Heart left ventricle (tissue), 16 donors: ENCODE measurements at regions not wholly inside any gene's neighbourhood (a gene's known extent, or its start where the extent isn't known, plus 50 kb on each side); places are given as distances from the start of the nearest gene placed in this dataset.

Source experiments
- ATAC-seq, 4 donors: fragments of 200-7000 bp; cut with Tn5 transposase; one replicate each; pipeline ENCODE4 v1.9.1; 2020 to 2022; ENCODE audit warnings: moderate library complexity in 4 of 4, mild to moderate bottlenecking in 3 of 4, moderate number of reproducible peaks in 1 of 4
- DNase-seq, 5 donors: peaks; one replicate each; pipeline ENCODE4 v3.0.0-alpha.2; 2020
- H3K27ac ChIP-seq, 12 donors: fragments of 200-600 bp; sonication (generic) in 4 of 12; one replicate each; pipeline versions ENCODE4 v1.5.0 to v1.8.0; 2016 to 2022; ENCODE audit warnings: mild to moderate bottlenecking in 2 of 12
- H3K27me3 ChIP-seq, 9 donors: fragments of 200-600 bp; sonication (generic) in 2 of 9; one replicate each; pipeline versions ENCODE4 v1.5.1 to v1.8.0; 2016 to 2022; ENCODE audit warnings: mild to moderate bottlenecking in 3 of 9
- H3K36me3 ChIP-seq, 9 donors: fragments of 200-600 bp; sonication (generic) in 2 of 9; one replicate each; pipeline versions ENCODE4 v1.5.0 to v1.8.0; 2018 to 2022; ENCODE audit warnings: mild to moderate bottlenecking in 2 of 9
- H3K4me1 ChIP-seq, 12 donors: fragments of 200-600 bp; sonication (generic) in 4 of 12; one replicate each; pipeline versions ENCODE4 v1.5.0 to v1.8.0; 2016 to 2022; ENCODE audit warnings: mild to moderate bottlenecking in 3 of 12
- H3K4me3 ChIP-seq, 12 donors: fragments of 200-600 bp; sonication (generic) in 4 of 12; one replicate each; pipeline versions ENCODE4 v1.5.0 to v1.8.0; 2017 to 2022; ENCODE audit warnings: mild to moderate bottlenecking in 9 of 12, moderate library complexity in 4 of 12
- H3K9me3 ChIP-seq, 12 donors: fragments of 200-600 bp; sonication (generic) in 4 of 12; one replicate each; pipeline versions ENCODE4 v1.5.0 to v1.8.0; 2016 to 2022; ENCODE audit warnings: mild to moderate bottlenecking in 1 of 12
- CTCF ChIP-seq, 12 donors: fragments of 200-600 bp; sonication (generic) in 4 of 12; IDR thresholded peaks; one replicate each; pipeline versions ENCODE4 v1.5.0 to v1.8.0; 2018 to 2022; ENCODE audit warnings: antibody characterized with exemption in 12 of 12, mild to moderate bottlenecking in 5 of 12
- POLR2A ChIP-seq, 2 donors: fragments of 450-650 bp; IDR thresholded peaks; one replicate each; pipeline ENCODE4 v1.6.1; 2017; ENCODE audit warnings: antibody characterized with exemption in 2 of 2, mild to moderate bottlenecking in 2 of 2, moderate library complexity in 2 of 2
- WGBS, 4 donors: extraction: QIAGEN DNeasy Blood & Tissue Kit in 2 of 4; methylation state at CpG; one replicate each; pipeline versions ENCODE4 v1.1.5 to v1.1.7; 2013 to 2018; 5-methylcytosine and 5-hydroxymethylcytosine counted together
- intact Hi-C, 10 donors: fragments of 100-400 bp; cut with DNase I; formaldehyde crosslinking; loops; one replicate each; pipeline versions ENCODE4 v1.11.1 to v1.14.2; 2022
- donor health status: ischemic (EF 13 %, LVEDD 7.1; RV severe dilation, severe dysfunction).
- donor health status: healthy with polysubstance abuse.
- donor health status: DM: no; HTN: yes; CAD: no.
- donor health status: DM: no; HTN: no; CAD: no.
- donor health status: ischemic (EF 25% LVEDD 6.9; RV normal size, moderate dysfunction).
- donor health status: ischemic (EF 25% LVEDD 5.7; RV mildly dilated, moderate dysfunction).
- donor health status: healthy.
- donor health status: DM: yes; HTN: yes; CAD: no.
- donor health status: ischemic (EF 35%, LVEDD 5.7; RV mildly dilated, moderate dysfunction).
- donor health status: nonischemic (EF 11% LVEDD 7.7; RV severe dilation, severe dysfunction).
- donor health status: DM: yes; HTN: yes; CAD: no.
- donor health status: PGD.
- donor health status: ischemic (EF 29% LVEDD 5.4; RV normal size, mild dysfunction).
- donor health status: nonischemic (EF 23%, LVEDD 6.1; RV moderate dilation, normal function).

GRCh38 chr12:77767756-77768343, 62.8 kb upstream of the NAV3 start:
- intact Hi-C loops = no loop called here
- DNase-seq (no peak), ATAC-seq (no peak)
- Histone ChIP-seq H3K36me3 (no peaks in the 10 kb centered on the region), H3K4me3 (no peak overlapping the region), H3K9me3 (peaks cover 0 to 14% (median 2%) of the 10 kb centered on the region in 12 donors), H3K27me3 (no peaks in the 10 kb centered on the region), H3K27ac (no peak overlapping the region), H3K4me1 (peaks cover 0 to 23% (median 5%) of the 10 kb centered on the region in 12 donors)
- 88 to 100% (median 98%) methylated on average over 1 of the region's 1 CpG for WGBS, 4 donors
- TF ChIP-seq POLR2A (IDR thresholded peaks at IDR 0.05) = no peak
- no peak for TF ChIP-seq CTCF (IDR thresholded peaks at IDR 0.05)

GRCh38 chr12:77767335-77767734, 63.4 kb upstream of the NAV3 start:
- intact Hi-C loops = no loop called here
- ATAC-seq (no peak), DNase-seq (no peak)
- H3K36me3 ChIP-seq = no peaks in the 10 kb centered on the region
- H3K4me1 ChIP-seq = peaks cover 0 to 23% (median 5%) of the 10 kb centered on the region in 12 donors
- no peak for TF ChIP-seq POLR2A (IDR thresholded peaks at IDR 0.05)
- no peak for TF ChIP-seq CTCF (IDR thresholded peaks at IDR 0.05)
- H3K27ac ChIP-seq = no peak overlapping the region
- 88 to 98% (median 96%) methylated on average over 4 of the region's 4 CpGs for WGBS, 4 donors
- peaks cover 0 to 14% (median 2%) of the 10 kb centered on the region in 12 donors for H3K9me3 ChIP-seq
- no peaks in the 10 kb centered on the region for H3K27me3 ChIP-seq
- no peak overlapping the region for H3K4me3 ChIP-seq

GRCh38 chr12:77766224-77766623, 64.5 kb upstream of the NAV3 start:
- ATAC-seq (peak in 1 of 4 donors; percentile 38), DNase-seq (no peak)
- TF ChIP-seq CTCF (IDR thresholded peaks at IDR 0.05) = no peak
- no peak for TF ChIP-seq POLR2A (IDR thresholded peaks at IDR 0.05)
- no peaks in the 10 kb centered on the region for H3K36me3 ChIP-seq
- intact Hi-C loops = no loop called here
- H3K4me3 ChIP-seq = no peak overlapping the region
- H3K4me1 ChIP-seq = peaks cover 0 to 23% (median 5%) of the 10 kb centered on the region in 12 donors
- H3K27ac ChIP-seq = no peak overlapping the region
- peaks cover 0 to 14% (median 2%) of the 10 kb centered on the region in 12 donors for H3K9me3 ChIP-seq
- H3K27me3 ChIP-seq = no peaks in the 10 kb centered on the region

- no peaks in the 10 kb centered on the region for H3K27me3 ChIP-seq
- peaks cover 0 to 2% (median 0%) of the 10 kb centered on the region in 12 donors for H3K9me3 ChIP-seq
- DNase-seq (no peak), ATAC-seq (no peak)
- TF ChIP-seq POLR2A (IDR thresholded peaks at IDR 0.05) (no peak), CTCF (IDR thresholded peaks at IDR 0.05) (no peak)
- no peak overlapping the region for H3K27ac ChIP-seq
- no peak overlapping the region for H3K4me3 ChIP-seq
- peaks cover 0 to 16% (median 4%) of the 10 kb centered on the region in 12 donors for H3K4me1 ChIP-seq
- 94 to 99% (median 96%) methylated on average over 2 of the region's 2 CpGs for WGBS, 4 donors
- H3K36me3 ChIP-seq = no peaks in the 10 kb centered on the region
- intact Hi-C loops = no loop called here
Measured at GRCh38 chr12:77761286-77761685, 69.4 kb upstream of the NAV3 start.
